ENCODE measurements at regions not wholly inside any gene's neighbourhood (a gene's known extent, or its start where the extent isn't known, plus 50 kb on each side); places are given as distances from the start of the nearest gene placed in this dataset.

- TF ChIP-seq CTCF (IDR thresholded peaks at IDR 0.05) (no peak), POLR2A (IDR thresholded peaks at IDR 0.05) (no peak)
Observed at GRCh38 chr9:21661626-21662025, 140.8 kb upstream of the MTAP start.
